ENCODE measurements at regions not wholly inside any gene's neighbourhood (a gene's known extent, or its start where the extent isn't known, plus 50 kb on each side); places are given as distances from the start of the nearest gene placed in this dataset.

DNA sequence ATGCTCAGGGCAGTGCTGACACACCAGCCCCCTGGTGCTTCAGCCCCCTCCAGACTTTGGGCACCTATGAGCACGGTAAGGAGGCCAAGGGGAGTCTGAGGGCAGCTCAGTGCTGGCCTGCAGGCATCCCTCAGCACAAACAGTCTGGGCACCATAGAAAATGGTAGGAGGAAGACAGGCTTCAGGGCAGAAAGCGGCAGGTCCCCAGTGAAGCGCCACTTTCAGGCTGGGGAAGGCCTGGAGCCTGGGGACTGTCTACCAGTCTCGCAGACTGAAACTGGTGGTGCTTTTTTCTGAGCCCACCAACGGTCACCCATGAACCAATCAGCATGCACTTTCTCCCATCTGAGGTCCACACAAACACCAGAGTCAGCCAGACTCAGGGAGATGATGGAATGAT is 1074.7 kb downstream of the PCDH18 start:
- TF ChIP-seq, protein P1, sequence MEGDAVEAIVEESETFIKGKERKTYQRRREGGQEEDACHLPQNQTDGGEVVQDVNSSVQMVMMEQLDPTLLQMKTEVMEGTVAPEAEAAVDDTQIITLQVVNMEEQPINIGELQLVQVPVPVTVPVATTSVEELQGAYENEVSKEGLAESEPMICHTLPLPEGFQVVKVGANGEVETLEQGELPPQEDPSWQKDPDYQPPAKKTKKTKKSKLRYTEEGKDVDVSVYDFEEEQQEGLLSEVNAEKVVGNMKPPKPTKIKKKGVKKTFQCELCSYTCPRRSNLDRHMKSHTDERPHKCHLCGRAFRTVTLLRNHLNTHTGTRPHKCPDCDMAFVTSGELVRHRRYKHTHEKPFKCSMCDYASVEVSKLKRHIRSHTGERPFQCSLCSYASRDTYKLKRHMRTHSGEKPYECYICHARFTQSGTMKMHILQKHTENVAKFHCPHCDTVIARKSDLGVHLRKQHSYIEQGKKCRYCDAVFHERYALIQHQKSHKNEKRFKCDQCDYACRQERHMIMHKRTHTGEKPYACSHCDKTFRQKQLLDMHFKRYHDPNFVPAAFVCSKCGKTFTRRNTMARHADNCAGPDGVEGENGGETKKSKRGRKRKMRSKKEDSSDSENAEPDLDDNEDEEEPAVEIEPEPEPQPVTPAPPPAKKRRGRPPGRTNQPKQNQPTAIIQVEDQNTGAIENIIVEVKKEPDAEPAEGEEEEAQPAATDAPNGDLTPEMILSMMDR (conservative IDR thresholded peaks at IDR 0.05; ENCODE audit: low read depth, low read length), result no peak
- no peak for TF ChIP-seq EZH2 (IDR thresholded peaks at IDR 0.05; ENCODE audit: borderline replicate concordance, low read depth, low read length, poor library complexity, severe bottlenecking)

All from A673 (cell line).